Heart right ventricle (tissue), 16 donors: ENCODE measurements at regions not wholly inside any gene's neighbourhood (a gene's known extent, or its start where the extent isn't known, plus 50 kb on each side); places are given as distances from the start of the nearest gene placed in this dataset.

Source experiments
- ATAC-seq, 8 donors: fragments of 200-7000 bp; cut with Tn5 transposase; one replicate each; pipeline ENCODE4 v1.9.1; 2020; ENCODE audit warnings: mild to moderate bottlenecking in 8 of 8, moderate library complexity in 8 of 8, moderate number of reproducible peaks in 1 of 8
- DNase-seq, 2 donors: peaks; one replicate each; pipeline ENCODE4 v3.0.0-alpha.2; 2020
- H3K27ac ChIP-seq, 10 donors: fragments of 200-600 bp; sonication (generic) in 2 of 10; one replicate each; pipeline versions ENCODE4 v1.5.0 to v1.8.0; 2020 to 2022; ENCODE audit warnings: mild to moderate bottlenecking in 3 of 10
- H3K27me3 ChIP-seq, 7 donors: fragments of 200-600 bp; one replicate each; pipeline ENCODE4 v1.8.0; 2021 to 2022; ENCODE audit warnings: mild to moderate bottlenecking in 2 of 7
- H3K36me3 ChIP-seq, 9 donors: fragments of 200-600 bp; sonication (generic) in 1 of 9; one replicate each; pipeline versions ENCODE4 v1.5.0 to v1.8.0; 2020 to 2022; ENCODE audit warnings: mild to moderate bottlenecking in 2 of 9
- H3K4me1 ChIP-seq, 9 donors: fragments of 200-600 bp; sonication (generic) in 1 of 9; one replicate each; pipeline versions ENCODE4 v1.5.0 to v1.8.0; 2020 to 2022; ENCODE audit warnings: mild to moderate bottlenecking in 4 of 9
- H3K4me3 ChIP-seq, 10 donors: fragments of 200-600 bp; sonication (generic) in 2 of 10; one replicate each; pipeline versions ENCODE4 v1.5.0 to v1.8.0; 2020 to 2022; ENCODE audit warnings: mild to moderate bottlenecking in 7 of 10, moderate library complexity in 2 of 10
- H3K9me3 ChIP-seq, 11 donors: fragments of 200-600 bp in 10 of 11; sonication (generic) in 2 of 11; one replicate each; pipeline versions ENCODE4 v1.5.0 to v1.8.0; 2013 to 2022; ENCODE audit warnings: mild to moderate bottlenecking in 2 of 11, control low read depth in 1 of 11, moderate library complexity in 1 of 11
- WGBS, 2 donors: extraction: QIAGEN DNeasy Blood & Tissue Kit; methylation state at CpG; one replicate each; pipeline ENCODE4 v1.1.7; 2013; ENCODE audit warnings: inconsistent platforms in 1 of 2; 5-methylcytosine and 5-hydroxymethylcytosine counted together
- intact Hi-C, 10 donors: fragments of 100-400 bp; cut with DNase I; formaldehyde crosslinking; loops; one replicate each; pipeline versions ENCODE4 v1.11.1 to v1.14.2; 2022
- TF ChIP-seq, protein P1 (sequence below), 9 donors: fragments of 200-600 bp; sonication (generic) in 2 of 9; IDR thresholded peaks; one replicate each; pipeline versions ENCODE4 v1.5.0 to v1.8.0; 2021 to 2022; ENCODE audit warnings: antibody characterized with exemption in 9 of 9, mild to moderate bottlenecking in 5 of 9, moderate library complexity in 1 of 9
- donor health status: Arrhythmogenic right ventricular cardiomyopathy.
- donor health status: ischemic (EF 13 %, LVEDD 7.1; RV severe dilation, severe dysfunction).
- donor health status: healthy with polysubstance abuse.
- donor health status: DM: no; HTN: yes; CAD: no.
- donor health status: DM: no; HTN: no; CAD: no.
- donor health status: ischemic (EF 25% LVEDD 6.9; RV normal size, moderate dysfunction).
- donor health status: ischemic (EF 25% LVEDD 5.7; RV mildly dilated, moderate dysfunction).
- donor health status: healthy.
- donor health status: DM: yes; HTN: yes; CAD: no.
- donor health status: Ischemic cardiomyopathy.
- donor health status: ischemic (EF 35%, LVEDD 5.7; RV mildly dilated, moderate dysfunction).
- donor health status: nonischemic (EF 11% LVEDD 7.7; RV severe dilation, severe dysfunction).
- donor health status: DM: yes; HTN: yes; CAD: no.
- donor health status: PGD.
- donor health status: ischemic (EF 29% LVEDD 5.4; RV normal size, mild dysfunction).
- donor health status: nonischemic (EF 23%, LVEDD 6.1; RV moderate dilation, normal function).

DNA sequence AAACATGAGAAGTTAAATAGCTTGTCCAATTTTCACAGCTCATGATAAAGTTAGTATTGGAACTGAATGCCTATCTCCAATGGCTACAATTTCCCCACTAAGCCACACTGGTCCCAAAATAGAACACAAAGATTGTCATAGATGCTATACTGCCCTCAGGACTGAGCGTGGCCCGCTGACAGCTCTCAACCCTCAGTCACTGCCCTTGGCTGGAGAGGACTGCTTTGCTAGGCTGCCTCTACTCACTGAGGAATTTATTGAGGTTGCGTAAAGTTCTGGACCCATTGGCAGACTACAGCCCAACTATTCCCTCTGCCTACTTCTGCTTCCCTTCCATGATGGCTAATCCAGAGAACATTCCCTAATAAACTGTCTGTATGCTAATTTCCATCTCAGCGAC lies 165.5 kb upstream of the BET1 start:
- ATAC-seq (no peak), DNase-seq (no peak)
- Histone ChIP-seq H3K4me1 (peaks cover 0 to 23% (median 0%) of the 10 kb centered on the region in 9 donors), H3K27me3 (no peaks in the 10 kb centered on the region), H3K9me3 (no peaks in the 10 kb centered on the region), H3K27ac (no peak overlapping the region), H3K36me3 (no peaks in the 10 kb centered on the region), H3K4me3 (no peak overlapping the region)
- TF ChIP-seq, protein P1, sequence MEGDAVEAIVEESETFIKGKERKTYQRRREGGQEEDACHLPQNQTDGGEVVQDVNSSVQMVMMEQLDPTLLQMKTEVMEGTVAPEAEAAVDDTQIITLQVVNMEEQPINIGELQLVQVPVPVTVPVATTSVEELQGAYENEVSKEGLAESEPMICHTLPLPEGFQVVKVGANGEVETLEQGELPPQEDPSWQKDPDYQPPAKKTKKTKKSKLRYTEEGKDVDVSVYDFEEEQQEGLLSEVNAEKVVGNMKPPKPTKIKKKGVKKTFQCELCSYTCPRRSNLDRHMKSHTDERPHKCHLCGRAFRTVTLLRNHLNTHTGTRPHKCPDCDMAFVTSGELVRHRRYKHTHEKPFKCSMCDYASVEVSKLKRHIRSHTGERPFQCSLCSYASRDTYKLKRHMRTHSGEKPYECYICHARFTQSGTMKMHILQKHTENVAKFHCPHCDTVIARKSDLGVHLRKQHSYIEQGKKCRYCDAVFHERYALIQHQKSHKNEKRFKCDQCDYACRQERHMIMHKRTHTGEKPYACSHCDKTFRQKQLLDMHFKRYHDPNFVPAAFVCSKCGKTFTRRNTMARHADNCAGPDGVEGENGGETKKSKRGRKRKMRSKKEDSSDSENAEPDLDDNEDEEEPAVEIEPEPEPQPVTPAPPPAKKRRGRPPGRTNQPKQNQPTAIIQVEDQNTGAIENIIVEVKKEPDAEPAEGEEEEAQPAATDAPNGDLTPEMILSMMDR (IDR thresholded peaks at IDR 0.05), result no peak
- intact Hi-C loops, result loop anchor here in 2 of 10 donors (10.0 kb wide), 2 partner anchors 165 to 255 kb away; partner anchors contain the start of gene BET1 (in 1 of the 2)
- WGBS, 2 donors, result 79 to 84% methylated on average over 4 of the region's 4 CpGs

DNA sequence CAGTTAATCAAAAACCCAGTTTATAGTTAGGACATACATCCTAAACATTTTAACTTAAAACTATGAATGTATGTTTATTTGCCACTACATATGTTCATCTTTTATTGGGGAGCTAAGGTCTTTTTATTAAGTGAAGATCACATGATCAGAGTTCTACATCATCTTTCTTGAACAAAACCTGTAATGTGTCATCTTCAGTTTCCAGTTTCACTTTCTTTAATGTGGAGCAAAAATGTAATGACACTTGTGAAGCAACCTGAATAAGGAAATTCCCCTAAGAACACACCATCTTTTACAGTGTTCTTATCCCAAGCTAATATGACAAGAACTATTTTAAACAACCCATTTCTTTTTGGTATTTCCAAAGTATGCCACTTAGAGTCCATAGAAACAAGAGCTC lies 166.7 kb upstream of the BET1 start:
- Histone ChIP-seq H3K4me3 (no peak overlapping the region), H3K27ac (peak overlapping the region in 2 of 10 donors; percentile 12 to 17), H3K27me3 (no peaks in the 10 kb centered on the region), H3K4me1 (peaks cover 0 to 34% (median 5%) of the 10 kb centered on the region in 9 donors), H3K36me3 (no peaks in the 10 kb centered on the region), H3K9me3 (no peaks in the 10 kb centered on the region)
- ATAC-seq (no peak), DNase-seq (no peak)
- TF ChIP-seq, protein P1 (IDR thresholded peaks at IDR 0.05), result no peak
- intact Hi-C loops, result loop anchor here in 2 of 10 donors (10.0 kb wide), 2 partner anchors 166 to 256 kb away; partner anchors contain the start of gene BET1 (in 1 of the 2)

DNA sequence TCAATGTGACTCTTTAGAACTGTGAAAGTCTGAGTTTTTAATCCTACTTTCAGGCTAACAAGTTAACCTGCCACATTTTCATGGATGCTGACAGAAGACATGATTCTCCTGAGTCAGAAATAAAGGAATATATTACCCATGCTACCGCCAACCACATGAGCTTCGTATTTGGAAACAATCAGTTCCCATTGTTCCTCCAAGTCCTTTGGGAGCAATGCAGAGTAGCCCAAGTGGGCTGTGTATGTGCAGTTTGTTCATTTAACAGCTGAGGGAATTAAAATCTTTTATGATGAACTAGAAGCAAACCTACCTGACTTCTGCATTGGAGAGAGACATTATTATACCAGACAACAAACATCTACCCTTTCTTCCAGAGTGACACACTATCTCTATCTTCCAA lies 169.3 kb upstream of the BET1 start:
- H3K27ac ChIP-seq, result peak overlapping the region in 4 of 10 donors; percentile 10 to 63 (median 44)
- no peaks in the 10 kb centered on the region for H3K36me3 ChIP-seq
- ATAC-seq, result peak in 5 of 8 donors; percentile 42 to 67 (median 56)
- TF ChIP-seq, protein P1 (IDR thresholded peaks at IDR 0.05), result no peak
- DNase-seq, result no peak
- H3K4me1 ChIP-seq, result peaks cover 0 to 50% (median 6%) of the 10 kb centered on the region in 9 donors
- WGBS, 2 donors, result 61 to 65% methylated on average over 2 of the region's 2 CpGs
- intact Hi-C loops, result loop anchor here in 2 of 10 donors (10.0 kb wide), 2 partner anchors 169 to 259 kb away; partner anchors contain the start of gene BET1 (in 1 of the 2)
- H3K4me3 ChIP-seq, result no peak overlapping the region
- no peaks in the 10 kb centered on the region for H3K9me3 ChIP-seq
- H3K27me3 ChIP-seq, result no peaks in the 10 kb centered on the region

DNA sequence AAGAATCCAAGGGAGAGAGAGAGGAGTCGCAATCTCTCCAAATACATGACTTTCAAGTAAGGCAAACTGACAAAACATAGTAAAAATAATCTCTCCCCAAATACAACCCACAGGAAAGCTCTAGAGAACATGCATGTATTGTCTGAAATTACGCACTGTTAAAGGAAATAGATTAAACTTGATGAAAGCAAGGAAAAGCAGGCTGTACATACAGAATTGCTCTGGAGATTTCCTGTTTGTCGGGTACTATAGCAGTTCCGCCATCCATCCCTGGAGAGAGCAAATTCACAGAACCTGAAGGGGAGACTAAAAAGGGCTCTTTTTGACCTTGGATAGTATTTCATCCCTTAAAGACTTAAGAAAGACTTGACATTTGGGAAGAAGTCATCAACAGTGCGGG lies 170.2 kb upstream of the BET1 start:
- no peak overlapping the region for H3K4me3 ChIP-seq
- H3K27me3 ChIP-seq, result no peaks in the 10 kb centered on the region
- H3K36me3 ChIP-seq, result no peaks in the 10 kb centered on the region
- TF ChIP-seq, protein P1 (IDR thresholded peaks at IDR 0.05), result no peak
- H3K4me1 ChIP-seq, result peaks cover 0 to 50% (median 6%) of the 10 kb centered on the region in 9 donors
- ATAC-seq (peak in 1 of 8 donors; percentile 55), DNase-seq (no peak)
- 76 to 80% methylated on average over 5 of the region's 5 CpGs for WGBS, 2 donors
- H3K27ac ChIP-seq, result peak overlapping the region in 5 of 10 donors; percentile 30 to 63 (median 49)
- no peaks in the 10 kb centered on the region for H3K9me3 ChIP-seq
- intact Hi-C loops, result loop anchor here in 2 of 10 donors (10.0 kb wide), 2 partner anchors 170 to 260 kb away; partner anchors contain the start of gene BET1 (in 1 of the 2)
